GM12872 (cell line): ENCODE measurements at regions not wholly inside any gene's neighbourhood (a gene's known extent, or its start where the extent isn't known, plus 50 kb on each side); places are given as distances from the start of the nearest gene placed in this dataset.

Experiments used
- TF ChIP-seq, protein P1 (sequence below): IDR thresholded peaks from 3 replicates; pipeline ENCODE4 v1.5.1; 2011; ENCODE audit warnings: low read depth, mild to moderate bottlenecking, low read length, moderate library complexity; ENCODE audit not compliant: insufficient read depth

GRCh38 chr4:54586320-54586955, 71.3 kb upstream of the KIT start:
- TF ChIP-seq, protein P1, sequence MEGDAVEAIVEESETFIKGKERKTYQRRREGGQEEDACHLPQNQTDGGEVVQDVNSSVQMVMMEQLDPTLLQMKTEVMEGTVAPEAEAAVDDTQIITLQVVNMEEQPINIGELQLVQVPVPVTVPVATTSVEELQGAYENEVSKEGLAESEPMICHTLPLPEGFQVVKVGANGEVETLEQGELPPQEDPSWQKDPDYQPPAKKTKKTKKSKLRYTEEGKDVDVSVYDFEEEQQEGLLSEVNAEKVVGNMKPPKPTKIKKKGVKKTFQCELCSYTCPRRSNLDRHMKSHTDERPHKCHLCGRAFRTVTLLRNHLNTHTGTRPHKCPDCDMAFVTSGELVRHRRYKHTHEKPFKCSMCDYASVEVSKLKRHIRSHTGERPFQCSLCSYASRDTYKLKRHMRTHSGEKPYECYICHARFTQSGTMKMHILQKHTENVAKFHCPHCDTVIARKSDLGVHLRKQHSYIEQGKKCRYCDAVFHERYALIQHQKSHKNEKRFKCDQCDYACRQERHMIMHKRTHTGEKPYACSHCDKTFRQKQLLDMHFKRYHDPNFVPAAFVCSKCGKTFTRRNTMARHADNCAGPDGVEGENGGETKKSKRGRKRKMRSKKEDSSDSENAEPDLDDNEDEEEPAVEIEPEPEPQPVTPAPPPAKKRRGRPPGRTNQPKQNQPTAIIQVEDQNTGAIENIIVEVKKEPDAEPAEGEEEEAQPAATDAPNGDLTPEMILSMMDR: no peak

DNA sequence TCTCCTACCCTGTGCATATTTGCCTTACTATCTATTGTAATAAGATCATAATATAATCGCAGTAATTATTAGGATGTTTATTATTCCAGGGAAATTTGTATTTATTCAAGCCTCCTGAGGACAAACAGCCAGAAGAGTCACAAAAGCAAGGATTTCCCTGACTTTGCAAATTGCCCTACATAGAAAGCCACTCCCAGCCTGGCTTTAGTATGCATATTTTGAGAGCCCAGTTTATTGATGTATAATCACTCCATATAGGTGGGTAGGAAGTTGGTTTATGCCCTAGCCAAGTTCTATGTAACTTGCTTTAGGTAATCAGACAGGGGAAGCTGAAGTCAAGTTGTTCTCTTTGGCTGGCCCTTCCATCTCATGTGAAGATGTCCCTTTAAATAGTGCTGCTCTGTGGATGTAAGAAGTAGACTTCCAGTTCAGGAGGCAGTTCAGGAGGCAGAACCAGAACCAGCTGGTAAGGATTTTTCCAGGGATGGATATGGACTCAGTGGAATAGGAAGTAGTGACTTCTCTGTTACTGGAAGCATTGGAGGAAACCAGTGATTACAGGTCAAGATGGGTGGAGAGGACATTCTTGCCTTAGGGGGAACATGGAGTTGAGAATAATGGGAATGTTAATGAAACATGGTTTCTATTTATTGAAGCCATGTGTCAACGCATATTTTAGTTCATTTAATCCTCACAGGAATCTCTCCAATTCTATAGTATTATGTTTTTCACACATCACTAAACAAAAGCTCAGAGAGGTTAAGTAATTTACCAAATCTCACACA, 70.5 kb upstream of the KIT start:
- TF ChIP-seq, protein P1: no peak

- TF ChIP-seq, protein P1: no peak
Measured at GRCh38 chr4:54588404-54588803, 69.4 kb upstream of the KIT start.

DNA sequence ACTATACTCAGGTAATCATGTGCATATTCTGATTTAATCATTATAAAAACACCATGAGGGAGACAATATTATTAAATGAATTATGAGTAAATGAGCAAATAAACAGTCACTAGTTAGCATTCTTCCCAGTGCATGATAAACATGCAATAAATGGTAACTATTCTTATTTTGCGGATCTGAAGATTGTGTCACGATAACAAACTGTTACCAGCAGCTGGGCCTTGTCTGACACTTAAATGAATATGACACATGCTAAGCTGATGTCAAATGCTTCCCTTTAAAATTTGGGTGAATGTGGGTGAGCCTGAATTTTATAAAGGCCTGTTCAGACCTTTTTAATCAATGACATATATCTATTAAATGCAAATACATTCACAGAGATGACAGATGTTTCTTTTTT, 68.2 kb upstream of the KIT start:
- TF ChIP-seq, protein P1: no peak

DNA sequence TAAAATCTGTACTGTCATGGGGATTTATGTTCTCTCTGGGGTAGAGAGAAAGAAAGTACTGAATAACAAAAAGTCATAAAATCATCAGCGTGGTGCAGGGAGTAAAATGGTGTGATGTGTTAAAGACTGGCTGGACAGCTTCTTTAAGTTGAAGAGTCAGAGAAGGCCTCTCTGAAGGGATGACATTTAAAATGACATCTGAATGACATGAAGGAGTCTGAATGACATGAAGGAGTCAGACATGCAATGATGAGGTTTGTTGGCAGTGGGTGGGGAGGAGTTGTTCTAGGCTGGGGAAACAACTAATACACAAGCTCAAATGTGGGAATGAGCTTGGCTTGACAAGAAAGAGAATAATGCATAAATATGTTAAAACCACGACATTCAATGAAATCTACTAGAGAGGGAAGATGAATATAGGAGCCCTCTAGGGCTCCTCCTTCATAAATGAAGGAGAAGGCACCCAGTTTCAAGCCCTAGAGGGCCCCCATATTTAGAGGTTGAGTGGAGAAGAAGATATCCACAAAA, 63.9 kb upstream of the KIT start:
- TF ChIP-seq, protein P1: no peak

DNA sequence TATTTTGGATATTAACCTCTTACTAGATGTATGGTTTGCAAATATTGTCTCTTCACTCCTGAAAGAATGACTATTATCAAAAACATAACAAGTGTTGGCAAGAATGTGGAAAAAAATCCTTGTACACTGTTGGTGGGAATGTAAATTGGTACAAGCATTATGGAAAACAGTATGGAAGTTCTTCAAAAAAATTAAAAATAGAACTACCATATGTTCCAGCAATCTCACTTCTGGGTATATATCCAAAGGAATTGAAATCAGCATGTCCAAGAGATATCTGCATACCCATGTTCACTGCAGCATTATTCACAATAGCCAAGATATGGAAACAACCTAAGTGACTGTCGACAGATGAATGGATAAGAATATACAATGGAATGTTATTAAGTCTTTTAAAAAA, 61.6 kb upstream of the KIT start:
- TF ChIP-seq, protein P1: no peak

DNA sequence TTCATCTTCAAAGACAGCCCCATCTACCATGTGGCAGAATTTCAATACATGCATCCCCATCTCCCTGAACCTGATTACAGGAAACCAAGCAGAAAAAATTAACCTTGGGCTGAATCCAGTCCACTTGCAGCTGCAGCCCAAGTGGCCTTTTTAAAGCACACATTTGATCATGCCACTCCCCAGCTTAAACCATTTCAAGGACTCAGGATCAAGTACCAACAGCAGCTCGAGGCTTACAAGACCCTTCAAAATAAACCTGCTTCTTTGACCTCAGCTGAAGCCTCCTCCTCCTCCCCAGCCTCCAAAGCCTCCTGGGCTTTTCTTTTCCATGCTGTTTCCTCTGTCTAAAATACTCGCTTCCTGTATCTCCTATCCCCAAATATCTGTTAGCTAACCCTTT, 50.7 kb upstream of the KIT start:
- TF ChIP-seq, protein P1: no peak
